ELR (cell line): ENCODE measurements at regions not wholly inside any gene's neighbourhood (a gene's known extent, or its start where the extent isn't known, plus 50 kb on each side); places are given as distances from the start of the nearest gene placed in this dataset.

Experiments used
- DNase-seq: peaks from one replicate; pipeline ENCODE4 v3.0.0-alpha.2; 2015; ENCODE audit warnings: low read depth

GRCh38 chr9:14961372-14962068 is 51.3 kb upstream of the FREM1 start:
- DNase-seq = no peak

GRCh38 chr9:14960881-14961280 is 50.7 kb upstream of the FREM1 start:
- no peak for DNase-seq
